ENCODE measurements at regions not wholly inside any gene's neighbourhood (a gene's known extent, or its start where the extent isn't known, plus 50 kb on each side); places are given as distances from the start of the nearest gene placed in this dataset.

GRCh38 chr18:66979009-66979408 is 375.1 kb upstream of the CDH19 start:
- TF ChIP-seq, protein P1, sequence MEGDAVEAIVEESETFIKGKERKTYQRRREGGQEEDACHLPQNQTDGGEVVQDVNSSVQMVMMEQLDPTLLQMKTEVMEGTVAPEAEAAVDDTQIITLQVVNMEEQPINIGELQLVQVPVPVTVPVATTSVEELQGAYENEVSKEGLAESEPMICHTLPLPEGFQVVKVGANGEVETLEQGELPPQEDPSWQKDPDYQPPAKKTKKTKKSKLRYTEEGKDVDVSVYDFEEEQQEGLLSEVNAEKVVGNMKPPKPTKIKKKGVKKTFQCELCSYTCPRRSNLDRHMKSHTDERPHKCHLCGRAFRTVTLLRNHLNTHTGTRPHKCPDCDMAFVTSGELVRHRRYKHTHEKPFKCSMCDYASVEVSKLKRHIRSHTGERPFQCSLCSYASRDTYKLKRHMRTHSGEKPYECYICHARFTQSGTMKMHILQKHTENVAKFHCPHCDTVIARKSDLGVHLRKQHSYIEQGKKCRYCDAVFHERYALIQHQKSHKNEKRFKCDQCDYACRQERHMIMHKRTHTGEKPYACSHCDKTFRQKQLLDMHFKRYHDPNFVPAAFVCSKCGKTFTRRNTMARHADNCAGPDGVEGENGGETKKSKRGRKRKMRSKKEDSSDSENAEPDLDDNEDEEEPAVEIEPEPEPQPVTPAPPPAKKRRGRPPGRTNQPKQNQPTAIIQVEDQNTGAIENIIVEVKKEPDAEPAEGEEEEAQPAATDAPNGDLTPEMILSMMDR (IDR thresholded peaks at IDR 0.05; ENCODE audit: low read depth, low read length, missing control alignments): no peak
- H3K4me3 ChIP-seq (ENCODE audit: low read depth, low read length): no peak overlapping the region
- no peak for DNase-seq (ENCODE audit: low read depth)

DNA sequence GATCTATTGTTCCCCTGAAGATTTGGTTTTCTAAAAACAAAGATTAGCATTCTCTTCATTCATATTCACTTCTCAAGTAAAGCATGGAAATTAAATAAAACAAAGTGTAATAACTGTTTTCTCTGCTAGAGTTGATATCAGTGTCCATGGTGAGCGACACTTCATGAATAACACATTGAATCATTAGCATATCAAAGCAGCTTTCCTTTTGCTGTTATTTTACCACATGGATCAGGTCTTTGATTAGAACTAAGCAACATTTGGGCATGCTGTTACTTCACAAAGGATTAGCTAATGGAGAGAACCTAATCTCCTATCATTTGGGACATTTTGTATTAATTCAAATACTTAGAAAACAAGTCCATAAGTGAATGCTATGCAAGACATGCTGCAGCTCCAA is 368.8 kb upstream of the CDH19 start:
- TF ChIP-seq, protein P1 (IDR thresholded peaks at IDR 0.05; ENCODE audit: low read depth, low read length, missing control alignments): no peak

DNA sequence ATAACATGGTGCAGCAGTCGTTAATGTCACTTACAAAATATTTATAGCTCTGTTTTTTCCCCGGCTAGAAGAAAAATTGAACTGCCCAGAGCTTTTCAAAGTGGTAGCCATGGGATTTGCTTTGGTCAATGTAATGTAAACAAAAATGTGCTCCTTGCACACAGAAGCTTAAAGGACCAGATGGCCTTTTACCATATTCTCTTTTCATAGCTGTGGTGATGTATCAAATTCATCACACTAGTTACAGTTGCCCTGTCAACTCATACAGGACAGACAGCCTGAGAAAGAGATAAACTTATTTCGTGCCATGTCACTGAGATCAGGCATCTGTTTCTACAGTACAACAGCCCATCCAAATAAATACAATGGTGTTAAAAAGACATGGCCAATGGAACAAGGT is 368.1 kb upstream of the CDH19 start:
- DNase-seq (ENCODE audit: low read depth): no peak
- H3K4me3 ChIP-seq (ENCODE audit: low read depth, low read length): no peak overlapping the region
- TF ChIP-seq, protein P1 (IDR thresholded peaks at IDR 0.05; ENCODE audit: low read depth, low read length, missing control alignments): no peak

More for the DNA sequence above, 368.8 kb upstream of the CDH19 start:
- DNase-seq (ENCODE audit: low read depth): no peak
- no peak overlapping the region for H3K4me3 ChIP-seq (ENCODE audit: low read depth, low read length)

DNA sequence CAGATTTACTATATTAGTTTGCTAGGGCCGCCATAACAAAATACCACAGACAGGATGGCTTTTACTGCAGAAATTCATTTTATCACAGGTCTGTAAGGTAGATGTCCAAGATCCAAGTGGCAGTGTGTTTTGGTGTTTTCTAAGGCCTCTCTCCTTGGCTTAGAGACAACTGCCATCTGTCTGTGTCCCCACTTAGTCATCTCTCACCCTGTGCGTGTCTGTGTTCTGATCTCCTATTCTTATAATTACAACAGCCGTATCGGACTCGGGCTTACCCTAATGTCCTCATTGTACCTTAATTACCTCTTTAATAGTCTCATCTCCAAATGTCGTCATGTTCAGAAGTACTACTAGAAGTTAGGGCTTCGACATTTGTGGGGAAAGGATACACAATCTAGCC is 362.3 kb upstream of the CDH19 start:
- no peak overlapping the region for H3K4me3 ChIP-seq (ENCODE audit: low read depth, low read length)
- TF ChIP-seq, protein P1 (IDR thresholded peaks at IDR 0.05; ENCODE audit: low read depth, low read length, missing control alignments): no peak
- DNase-seq (ENCODE audit: low read depth): no peak

DNA sequence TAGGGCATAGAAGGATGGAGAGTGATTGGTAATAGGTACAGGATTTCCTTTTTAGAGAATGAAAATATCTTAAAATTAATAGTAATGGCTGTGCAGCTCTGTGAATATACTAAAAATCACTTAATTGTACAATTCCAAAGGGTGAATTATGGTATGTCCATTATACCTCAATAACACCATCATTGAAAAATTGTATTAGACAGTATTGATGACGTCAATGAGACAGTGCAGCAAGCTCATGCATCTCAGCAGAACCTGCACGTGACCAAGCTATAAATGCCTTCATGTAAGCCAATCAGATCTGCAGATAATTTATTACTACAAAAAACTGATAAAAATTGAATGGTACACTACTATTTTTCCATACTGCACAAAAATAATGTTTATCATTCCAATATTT is 354.4 kb upstream of the CDH19 start:
- TF ChIP-seq, protein P1 (IDR thresholded peaks at IDR 0.05; ENCODE audit: low read depth, low read length, missing control alignments): no peak
- DNase-seq (ENCODE audit: low read depth): no peak
- H3K4me3 ChIP-seq (ENCODE audit: low read depth, low read length): no peak overlapping the region

DNA sequence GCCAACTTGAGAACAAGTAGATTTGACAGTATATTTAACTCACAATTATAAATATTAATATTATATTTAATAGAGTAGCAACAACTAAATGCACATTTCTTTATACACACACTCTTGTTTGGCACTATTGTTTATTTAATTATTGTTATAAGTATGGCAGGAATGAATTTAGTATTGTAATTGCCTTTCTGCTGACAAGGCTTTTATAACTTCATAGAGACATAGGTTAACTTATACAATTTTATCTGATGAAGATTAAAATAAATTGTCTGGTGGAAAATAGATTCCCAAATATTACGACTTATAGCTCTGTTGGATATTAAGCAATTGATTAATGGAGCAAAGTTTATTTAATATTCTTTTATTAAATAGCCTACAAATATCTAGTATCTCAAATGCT is 347.9 kb upstream of the CDH19 start:
- no peak overlapping the region for H3K4me3 ChIP-seq (ENCODE audit: low read depth, low read length)
- TF ChIP-seq, protein P1 (IDR thresholded peaks at IDR 0.05; ENCODE audit: low read depth, low read length, missing control alignments): no peak
- DNase-seq (ENCODE audit: low read depth): no peak

DNA sequence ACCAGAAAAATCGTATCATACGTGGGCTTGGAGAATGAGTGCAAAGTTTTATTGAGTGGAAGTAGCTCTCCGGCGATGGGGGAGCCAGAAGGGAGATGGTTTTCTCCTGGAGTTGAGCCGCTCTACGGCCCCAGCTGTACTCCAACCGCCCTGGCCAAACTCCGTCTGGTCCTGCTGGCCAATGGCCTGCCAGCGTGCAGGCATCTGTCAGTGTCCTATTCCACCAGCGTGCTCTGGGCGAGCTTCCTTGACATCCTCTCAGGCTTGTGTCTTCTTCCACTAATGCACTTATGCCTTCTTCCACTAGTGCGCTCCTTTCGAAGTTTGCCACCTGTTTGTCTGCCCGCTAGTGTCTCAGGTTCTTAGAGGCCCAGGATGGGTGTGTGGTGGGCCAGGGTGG is 345.5 kb upstream of the CDH19 start:
- TF ChIP-seq, protein P1 (IDR thresholded peaks at IDR 0.05; ENCODE audit: low read depth, low read length, missing control alignments): no peak
- DNase-seq (ENCODE audit: low read depth): no peak
- H3K4me3 ChIP-seq (ENCODE audit: low read depth, low read length): no peak overlapping the region

Measured in GM12864 (cell line).